ENCODE measurements at regions not wholly inside any gene's neighbourhood (a gene's known extent, or its start where the extent isn't known, plus 50 kb on each side); places are given as distances from the start of the nearest gene placed in this dataset.

DNA sequence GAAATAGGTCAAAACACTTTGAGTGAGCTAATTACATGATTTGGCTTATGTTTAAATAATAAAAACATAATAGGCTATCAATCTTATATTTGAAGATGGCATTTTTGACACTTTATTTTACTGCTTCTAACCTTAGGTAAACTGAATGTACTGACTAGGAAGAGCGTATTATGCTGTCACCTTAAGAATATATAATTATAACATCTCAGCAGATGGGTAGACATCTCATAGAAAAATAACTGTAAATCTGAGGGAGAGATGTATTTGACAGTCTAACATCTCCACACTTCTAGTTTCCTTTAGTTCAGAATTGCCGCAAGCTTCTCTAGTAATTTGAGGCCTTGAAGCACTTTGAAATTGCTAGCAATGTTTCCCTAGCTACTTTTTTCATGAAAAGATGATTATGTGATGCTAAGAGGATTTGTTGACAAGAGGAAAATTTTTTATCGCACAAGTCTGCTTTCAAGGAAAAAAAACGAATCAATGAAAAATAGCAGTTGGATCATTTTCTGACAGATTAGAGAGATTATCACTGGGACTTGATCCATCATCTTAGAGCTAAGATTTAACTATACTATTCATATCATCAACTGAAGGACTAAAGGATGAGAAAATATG lies 238.2 kb upstream of the NAALADL2 start:
- TF ChIP-seq, protein P1, sequence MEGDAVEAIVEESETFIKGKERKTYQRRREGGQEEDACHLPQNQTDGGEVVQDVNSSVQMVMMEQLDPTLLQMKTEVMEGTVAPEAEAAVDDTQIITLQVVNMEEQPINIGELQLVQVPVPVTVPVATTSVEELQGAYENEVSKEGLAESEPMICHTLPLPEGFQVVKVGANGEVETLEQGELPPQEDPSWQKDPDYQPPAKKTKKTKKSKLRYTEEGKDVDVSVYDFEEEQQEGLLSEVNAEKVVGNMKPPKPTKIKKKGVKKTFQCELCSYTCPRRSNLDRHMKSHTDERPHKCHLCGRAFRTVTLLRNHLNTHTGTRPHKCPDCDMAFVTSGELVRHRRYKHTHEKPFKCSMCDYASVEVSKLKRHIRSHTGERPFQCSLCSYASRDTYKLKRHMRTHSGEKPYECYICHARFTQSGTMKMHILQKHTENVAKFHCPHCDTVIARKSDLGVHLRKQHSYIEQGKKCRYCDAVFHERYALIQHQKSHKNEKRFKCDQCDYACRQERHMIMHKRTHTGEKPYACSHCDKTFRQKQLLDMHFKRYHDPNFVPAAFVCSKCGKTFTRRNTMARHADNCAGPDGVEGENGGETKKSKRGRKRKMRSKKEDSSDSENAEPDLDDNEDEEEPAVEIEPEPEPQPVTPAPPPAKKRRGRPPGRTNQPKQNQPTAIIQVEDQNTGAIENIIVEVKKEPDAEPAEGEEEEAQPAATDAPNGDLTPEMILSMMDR (IDR thresholded peaks at IDR 0.05; ENCODE audit: insufficient read depth, low read depth, low read length), result no peak
- TF ChIP-seq EZH2 (IDR thresholded peaks at IDR 0.05; ENCODE audit: insufficient read depth, low read length), result no peak
